ENCODE measurements at regions not wholly inside any gene's neighbourhood (a gene's known extent, or its start where the extent isn't known, plus 50 kb on each side); places are given as distances from the start of the nearest gene placed in this dataset.

DNA sequence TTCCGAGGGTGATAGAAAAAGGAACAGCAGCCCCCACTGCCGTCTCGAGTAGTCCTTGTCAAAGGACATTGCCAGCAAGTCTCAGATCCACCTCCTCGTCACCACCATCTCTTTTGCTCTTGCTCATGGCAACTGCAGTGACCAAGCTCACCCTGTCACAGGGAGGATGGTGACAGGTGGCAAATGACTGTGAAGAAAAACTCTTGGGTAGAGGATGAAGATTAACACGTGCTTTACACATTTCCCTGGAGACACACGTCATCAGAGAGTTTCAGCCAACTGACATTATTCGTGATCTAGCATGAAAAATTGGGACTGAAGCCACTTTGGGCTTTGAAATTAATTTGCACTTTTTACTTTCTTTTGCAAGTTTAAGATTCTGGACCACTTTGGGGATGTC, 174.3 kb downstream of the EBLN2 start:
- Mint-ChIP-seq H3K4me3 (ENCODE audit: unreplicated experiment) (no peak overlapping the region), H3K9me3 (ENCODE audit: unreplicated experiment) (no peaks in the 10 kb centered on the region), H3K4me1 (ENCODE audit: low read depth, unreplicated experiment) (peaks cover 8% of the 10 kb centered on the region), H3K36me3 (ENCODE audit: unreplicated experiment) (no peaks in the 10 kb centered on the region), H3K27me3 (ENCODE audit: unreplicated experiment) (no peaks in the 10 kb centered on the region), H3K27ac (ENCODE audit: unreplicated experiment) (no peak overlapping the region)
- TF ChIP-seq, protein P1, sequence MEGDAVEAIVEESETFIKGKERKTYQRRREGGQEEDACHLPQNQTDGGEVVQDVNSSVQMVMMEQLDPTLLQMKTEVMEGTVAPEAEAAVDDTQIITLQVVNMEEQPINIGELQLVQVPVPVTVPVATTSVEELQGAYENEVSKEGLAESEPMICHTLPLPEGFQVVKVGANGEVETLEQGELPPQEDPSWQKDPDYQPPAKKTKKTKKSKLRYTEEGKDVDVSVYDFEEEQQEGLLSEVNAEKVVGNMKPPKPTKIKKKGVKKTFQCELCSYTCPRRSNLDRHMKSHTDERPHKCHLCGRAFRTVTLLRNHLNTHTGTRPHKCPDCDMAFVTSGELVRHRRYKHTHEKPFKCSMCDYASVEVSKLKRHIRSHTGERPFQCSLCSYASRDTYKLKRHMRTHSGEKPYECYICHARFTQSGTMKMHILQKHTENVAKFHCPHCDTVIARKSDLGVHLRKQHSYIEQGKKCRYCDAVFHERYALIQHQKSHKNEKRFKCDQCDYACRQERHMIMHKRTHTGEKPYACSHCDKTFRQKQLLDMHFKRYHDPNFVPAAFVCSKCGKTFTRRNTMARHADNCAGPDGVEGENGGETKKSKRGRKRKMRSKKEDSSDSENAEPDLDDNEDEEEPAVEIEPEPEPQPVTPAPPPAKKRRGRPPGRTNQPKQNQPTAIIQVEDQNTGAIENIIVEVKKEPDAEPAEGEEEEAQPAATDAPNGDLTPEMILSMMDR (IDR thresholded peaks at IDR 0.05; ENCODE audit: partially characterized antibody, unreplicated experiment): no peak
- DNase-seq: no peak

DNA sequence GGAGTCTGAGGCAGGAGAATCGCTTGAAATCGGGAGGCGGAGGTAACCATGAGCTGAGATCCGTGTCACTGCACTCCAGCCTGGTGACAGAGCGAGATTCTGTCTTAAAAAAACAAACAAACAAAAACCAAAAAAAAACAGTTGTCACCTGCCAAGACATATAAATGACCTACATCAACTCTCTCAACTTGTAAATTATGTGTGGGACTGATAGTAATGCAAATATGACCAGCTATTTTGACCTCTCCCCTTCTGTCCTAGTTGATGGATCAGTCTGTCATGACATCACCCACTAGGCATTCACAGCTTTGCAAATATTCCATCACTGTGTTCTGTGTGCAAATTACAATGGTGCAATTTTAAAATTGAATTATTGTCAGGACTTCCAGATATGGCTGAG, 175.4 kb downstream of the EBLN2 start:
- H3K4me1 Mint-ChIP-seq (ENCODE audit: low read depth, unreplicated experiment): peaks cover 8% of the 10 kb centered on the region
- H3K27me3 Mint-ChIP-seq (ENCODE audit: unreplicated experiment): no peaks in the 10 kb centered on the region
- TF ChIP-seq, protein P1 (IDR thresholded peaks at IDR 0.05; ENCODE audit: partially characterized antibody, unreplicated experiment): no peak
- DNase-seq: no peak
- no peak overlapping the region for H3K27ac Mint-ChIP-seq (ENCODE audit: unreplicated experiment)
- no peaks in the 10 kb centered on the region for H3K36me3 Mint-ChIP-seq (ENCODE audit: unreplicated experiment)
- no peaks in the 10 kb centered on the region for H3K9me3 Mint-ChIP-seq (ENCODE audit: unreplicated experiment)
- H3K4me3 Mint-ChIP-seq (ENCODE audit: unreplicated experiment): no peak overlapping the region

DNA sequence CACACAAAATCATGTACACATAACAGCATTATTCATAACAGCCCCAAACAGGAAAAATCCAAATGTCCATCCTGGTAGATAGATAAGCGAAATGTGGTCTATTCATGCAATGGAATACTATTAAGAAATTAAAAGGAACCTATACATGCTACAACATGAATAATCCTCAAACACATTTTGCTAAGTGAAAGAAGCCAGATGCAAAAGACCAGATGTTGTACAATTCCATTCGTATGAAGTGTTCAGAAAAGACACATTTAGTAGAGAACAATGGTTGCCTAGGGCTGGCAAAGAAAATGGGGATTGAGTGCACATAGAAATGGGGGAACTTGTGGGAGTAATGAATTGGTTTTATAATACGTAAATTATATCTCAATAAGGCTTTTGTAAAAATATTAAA, 182.3 kb downstream of the EBLN2 start:
- H3K27me3 Mint-ChIP-seq (ENCODE audit: unreplicated experiment): peaks cover 2% of the 10 kb centered on the region

DNA sequence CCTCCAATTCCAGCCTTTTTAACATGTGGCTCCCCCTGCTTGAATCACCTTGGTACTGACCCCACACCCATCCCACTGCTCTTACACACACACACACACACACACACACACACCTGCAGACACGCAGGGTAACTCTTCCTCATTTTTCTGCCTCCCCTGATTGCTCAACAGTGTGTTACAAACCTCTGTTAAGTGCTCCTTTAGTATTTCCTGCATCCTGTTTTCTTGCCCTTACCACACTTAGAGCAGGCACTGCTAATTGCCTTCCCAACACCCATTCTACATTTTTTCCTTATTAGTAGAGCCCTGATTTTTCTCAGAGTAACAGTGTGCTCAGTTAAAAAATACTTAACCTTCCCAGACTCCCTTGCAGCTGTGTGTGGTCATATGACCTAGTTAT, 184.0 kb downstream of the EBLN2 start:
- H3K9me3 Mint-ChIP-seq (ENCODE audit: unreplicated experiment): peaks cover 2% of the 10 kb centered on the region
- peaks cover 2% of the 10 kb centered on the region for H3K27me3 Mint-ChIP-seq (ENCODE audit: unreplicated experiment)
- peaks cover 5% of the 10 kb centered on the region for H3K36me3 Mint-ChIP-seq (ENCODE audit: unreplicated experiment)
- no peak overlapping the region for H3K27ac Mint-ChIP-seq (ENCODE audit: unreplicated experiment)
- no peak for DNase-seq
- H3K4me1 Mint-ChIP-seq (ENCODE audit: low read depth, unreplicated experiment): no peaks in the 10 kb centered on the region
- no peak overlapping the region for H3K4me3 Mint-ChIP-seq (ENCODE audit: unreplicated experiment)
- TF ChIP-seq, protein P1 (IDR thresholded peaks at IDR 0.05; ENCODE audit: partially characterized antibody, unreplicated experiment): no peak

More for the DNA sequence above, 182.3 kb downstream of the EBLN2 start:
- H3K36me3 Mint-ChIP-seq (ENCODE audit: unreplicated experiment): peaks cover 5% of the 10 kb centered on the region
- H3K4me1 Mint-ChIP-seq (ENCODE audit: low read depth, unreplicated experiment): no peaks in the 10 kb centered on the region
- no peak overlapping the region for H3K4me3 Mint-ChIP-seq (ENCODE audit: unreplicated experiment)
- H3K27ac Mint-ChIP-seq (ENCODE audit: unreplicated experiment): no peak overlapping the region
- H3K9me3 Mint-ChIP-seq (ENCODE audit: unreplicated experiment): peaks cover 2% of the 10 kb centered on the region
- no peak for DNase-seq
- TF ChIP-seq, protein P1 (IDR thresholded peaks at IDR 0.05; ENCODE audit: partially characterized antibody, unreplicated experiment): no peak

DNA sequence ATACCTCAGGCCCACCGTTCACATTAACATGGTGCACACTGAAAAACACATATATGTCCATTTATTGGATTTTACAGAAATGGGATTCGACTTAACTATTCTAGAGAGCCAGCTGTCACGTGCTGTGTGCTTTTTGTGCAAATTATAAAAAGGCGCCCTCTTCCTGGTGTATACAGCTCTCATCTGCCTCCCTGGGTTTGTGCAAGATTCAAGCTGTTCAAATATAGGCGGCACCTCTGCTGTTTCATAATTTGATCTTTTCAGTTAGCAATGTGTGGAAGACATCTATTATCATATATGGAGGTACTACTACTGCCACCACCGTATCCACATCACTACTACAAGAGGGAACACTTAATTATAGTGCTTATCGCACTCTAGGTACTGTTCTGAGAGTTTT, 187.6 kb downstream of the EBLN2 start:
- TF ChIP-seq, protein P1 (IDR thresholded peaks at IDR 0.05; ENCODE audit: partially characterized antibody, unreplicated experiment): no peak
- Mint-ChIP-seq H3K4me3 (ENCODE audit: unreplicated experiment) (no peak overlapping the region), H3K36me3 (ENCODE audit: unreplicated experiment) (peaks cover 5% of the 10 kb centered on the region), H3K4me1 (ENCODE audit: low read depth, unreplicated experiment) (no peaks in the 10 kb centered on the region), H3K9me3 (ENCODE audit: unreplicated experiment) (peaks cover 2% of the 10 kb centered on the region), H3K27me3 (ENCODE audit: unreplicated experiment) (peaks cover 2% of the 10 kb centered on the region), H3K27ac (ENCODE audit: unreplicated experiment) (no peak overlapping the region)
- DNase-seq: no peak
